ENCODE measurements at regions not wholly inside any gene's neighbourhood (a gene's known extent, or its start where the extent isn't known, plus 50 kb on each side); places are given as distances from the start of the nearest gene placed in this dataset.
"Not testable (repeated sequence)": the region's sequence is repeated elsewhere in the genome, so short reads cannot be mapped to it uniquely, and the experiment has no call there.

DNA sequence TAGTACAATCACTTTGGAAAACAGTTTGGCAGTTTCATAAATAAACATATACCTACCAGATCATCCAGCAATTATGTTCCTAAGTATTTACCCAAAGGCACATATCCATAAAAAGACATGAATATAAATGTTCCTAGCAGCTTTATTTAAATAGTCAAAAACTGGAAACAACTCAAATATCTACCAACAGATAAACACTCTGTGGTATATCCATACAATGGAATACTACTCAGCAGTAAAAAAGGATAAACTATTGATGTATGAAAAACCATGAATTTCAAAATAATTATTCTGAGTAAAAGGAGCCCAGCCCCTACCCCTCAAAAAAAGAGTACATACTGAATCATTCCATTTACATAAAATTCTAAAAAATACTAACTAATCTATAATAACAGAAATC lies 232.7 kb upstream of the SLC30A5 start:
- DNase-seq (ENCODE audit: low read depth in 2 of 2): no peak

DNA sequence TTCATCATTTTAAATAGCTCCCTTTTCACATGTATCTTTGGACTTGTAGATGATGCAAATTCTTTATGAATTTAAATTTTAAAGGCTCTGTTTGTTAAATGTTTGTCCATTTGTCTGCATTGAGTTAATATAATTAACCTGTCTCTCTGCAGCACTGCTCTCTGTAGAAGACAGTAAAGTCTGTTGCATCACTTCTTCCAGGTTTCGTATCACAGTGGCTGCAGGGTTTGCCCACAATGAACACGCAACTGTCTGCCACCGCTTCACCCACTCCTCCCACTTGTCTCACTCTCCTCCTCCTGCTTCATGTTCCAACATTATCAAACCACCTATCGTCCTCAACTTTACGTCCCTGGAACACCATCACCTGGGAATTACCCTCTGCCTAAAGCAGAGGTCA lies 231.3 kb upstream of the SLC30A5 start:
- DNase-seq (ENCODE audit: low read depth in 2 of 2): no peak

DNA sequence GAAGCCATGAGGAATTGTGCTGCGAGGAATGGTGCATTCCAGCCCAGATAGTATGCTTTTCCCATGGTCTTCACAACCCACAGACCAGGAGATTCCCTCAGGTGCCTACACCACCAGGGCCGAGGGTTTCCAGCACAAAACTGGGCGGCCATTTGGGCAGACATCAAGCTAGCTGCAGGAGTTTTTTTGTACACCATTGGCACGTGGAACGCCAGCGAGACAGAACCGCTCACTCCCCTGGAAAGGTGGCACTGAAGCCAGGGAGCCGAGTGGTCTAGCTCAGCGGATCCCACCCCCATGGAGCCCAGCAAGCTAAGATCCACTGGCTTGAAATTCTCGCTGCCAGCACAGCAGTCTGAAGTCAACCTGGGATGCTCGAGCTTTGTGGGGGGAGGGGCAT lies 228.6 kb upstream of the SLC30A5 start:
- not testable (repeated sequence) for DNase-seq (ENCODE audit: low read depth in 2 of 2)

DNA sequence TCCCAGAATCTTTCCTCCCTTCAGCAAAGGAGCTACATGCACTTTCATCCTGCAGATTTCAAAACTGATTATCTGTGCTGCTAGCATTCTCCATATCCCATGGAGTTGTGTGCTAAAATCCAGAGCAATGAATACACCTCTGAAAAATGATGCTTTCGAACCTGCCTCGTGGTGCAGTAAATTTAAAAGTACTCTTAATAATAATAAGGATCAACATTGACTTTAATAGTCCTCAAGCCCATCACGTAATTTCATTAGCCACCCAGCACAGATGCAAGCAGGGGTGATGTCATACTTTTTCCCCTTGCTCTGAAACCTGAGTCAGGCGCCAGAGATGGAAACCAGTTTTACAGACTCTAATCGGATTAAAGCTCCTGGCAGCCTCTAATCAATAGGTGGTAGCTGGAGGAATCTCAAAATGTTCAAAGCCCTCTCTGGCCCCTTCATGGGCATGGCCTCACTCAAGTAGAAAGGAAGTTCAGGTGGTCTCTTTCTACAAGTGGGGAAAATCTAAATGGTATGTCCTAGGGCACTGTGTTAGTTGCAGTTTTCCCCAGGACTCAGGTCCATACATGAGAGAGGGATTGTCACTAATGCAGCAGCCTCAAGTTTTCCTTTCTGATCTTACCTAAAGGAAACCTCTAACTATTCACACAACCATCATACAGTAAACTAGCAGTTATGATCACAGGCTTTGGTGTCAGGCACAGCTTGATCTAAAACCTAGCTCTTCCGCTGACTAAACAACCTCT lies 221.6 kb upstream of the SLC30A5 start:
- no peak for DNase-seq (ENCODE audit: low read depth in 2 of 2)

DNA sequence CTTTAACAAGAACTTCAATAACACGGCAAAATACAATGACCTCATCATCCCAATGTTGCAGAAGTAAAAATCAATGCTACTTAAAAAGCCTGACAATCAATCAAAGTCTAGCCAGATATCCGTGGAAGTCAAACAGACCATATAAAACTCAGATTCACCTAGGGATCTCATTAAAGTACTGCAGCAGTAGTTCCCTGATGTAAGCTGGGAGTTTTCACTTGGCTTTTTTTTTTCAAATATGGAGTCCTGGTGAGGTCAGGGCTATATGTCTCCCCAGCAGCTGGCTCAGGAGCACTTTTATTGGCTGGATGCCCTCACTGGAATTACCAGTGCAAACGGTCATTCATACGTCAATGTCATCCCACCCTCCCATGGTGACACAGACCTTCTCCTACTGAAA lies 220.6 kb upstream of the SLC30A5 start:
- no peak for DNase-seq (ENCODE audit: low read depth in 2 of 2)

DNA sequence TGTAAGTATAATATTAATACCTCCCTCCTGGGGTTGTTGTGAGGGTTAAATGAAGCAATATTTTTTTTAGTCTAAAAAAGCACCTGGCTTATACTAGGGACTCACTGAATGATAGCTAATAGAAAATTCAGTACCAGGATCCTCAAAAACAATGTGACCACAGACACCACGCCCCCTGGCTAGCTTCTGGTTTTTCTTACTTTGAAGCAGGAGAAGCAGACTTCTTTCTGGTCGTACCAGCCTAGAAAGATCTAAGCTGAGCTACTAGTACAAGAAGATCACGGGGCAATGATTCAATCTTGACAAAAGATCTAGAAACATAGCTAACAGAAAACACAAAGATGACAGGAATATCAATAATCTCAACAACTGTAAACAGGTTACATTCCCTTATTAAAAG lies 218.5 kb upstream of the SLC30A5 start:
- peak in 1 of 2 donors; percentile 3 for DNase-seq (ENCODE audit: low read depth in 2 of 2)

DNA sequence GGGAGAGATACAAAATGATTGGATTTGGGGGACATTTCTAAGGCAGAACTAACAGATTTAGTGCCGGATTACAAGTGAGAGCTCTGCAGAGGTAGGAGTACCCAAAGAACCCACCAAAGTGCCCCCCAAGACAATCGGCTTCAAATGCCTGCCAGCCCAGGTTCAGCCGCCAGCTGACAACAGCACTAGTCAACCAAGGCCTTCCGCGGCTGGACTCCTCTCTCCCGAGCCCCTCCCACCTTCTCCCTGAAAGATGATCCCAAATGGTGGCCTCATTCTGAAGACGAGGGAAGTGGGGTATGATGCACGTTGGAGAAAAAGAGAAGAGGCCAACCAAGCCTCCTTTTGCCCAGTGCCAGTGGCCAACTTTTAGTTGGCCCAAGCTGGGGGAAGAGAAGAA lies 210.4 kb upstream of the SLC30A5 start:
- DNase-seq (ENCODE audit: low read depth in 2 of 2): no peak

DNA sequence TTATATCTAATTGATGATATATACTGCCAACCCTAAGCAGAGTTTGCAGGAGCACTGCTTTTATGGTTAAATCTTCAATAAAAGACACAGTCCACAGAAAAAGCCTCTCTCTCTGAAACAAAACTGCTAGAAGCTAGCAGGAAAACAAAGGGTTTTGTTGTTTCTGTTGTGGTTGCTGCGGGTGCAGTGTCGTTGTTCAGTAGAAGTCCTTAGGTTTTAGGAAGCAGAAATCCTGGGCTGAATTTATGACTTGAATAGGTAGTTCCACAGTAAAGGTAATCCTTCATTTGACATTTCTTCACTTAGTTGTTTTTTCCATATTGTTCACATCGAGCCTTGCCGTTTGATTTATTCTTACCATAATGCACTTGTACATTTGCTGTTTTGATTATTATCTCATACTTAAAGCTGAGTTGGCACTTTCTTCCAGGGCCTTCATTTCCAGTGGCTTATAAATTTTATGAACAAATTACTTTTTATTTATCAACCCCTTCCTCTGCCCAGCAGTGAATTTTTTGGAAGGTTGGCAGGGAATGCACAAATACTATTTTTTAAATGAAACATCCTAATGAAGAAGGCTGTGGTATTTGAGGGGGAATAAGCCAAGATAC lies 209.6 kb upstream of the SLC30A5 start:
- DNase-seq (ENCODE audit: low read depth in 2 of 2): no peak

DNA sequence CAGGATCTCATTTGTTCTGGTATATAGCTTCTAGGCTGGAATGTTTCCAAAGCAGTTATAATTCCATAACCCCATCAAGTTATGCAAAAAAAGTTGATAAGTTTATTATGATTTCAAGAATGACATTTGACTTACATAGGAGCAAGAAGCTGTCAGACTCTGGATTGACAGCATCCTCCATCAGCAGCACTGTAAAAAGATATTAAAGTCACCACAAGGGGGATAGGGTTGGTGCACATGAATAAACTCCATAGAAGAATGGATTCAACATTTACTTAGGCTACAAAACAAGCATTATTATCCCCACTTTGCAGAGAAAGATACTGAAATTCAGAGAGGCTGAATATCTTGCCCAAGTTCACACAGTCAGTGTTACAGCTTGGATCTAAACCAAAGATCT lies 208.9 kb upstream of the SLC30A5 start:
- DNase-seq (ENCODE audit: low read depth in 2 of 2): no peak

DNA sequence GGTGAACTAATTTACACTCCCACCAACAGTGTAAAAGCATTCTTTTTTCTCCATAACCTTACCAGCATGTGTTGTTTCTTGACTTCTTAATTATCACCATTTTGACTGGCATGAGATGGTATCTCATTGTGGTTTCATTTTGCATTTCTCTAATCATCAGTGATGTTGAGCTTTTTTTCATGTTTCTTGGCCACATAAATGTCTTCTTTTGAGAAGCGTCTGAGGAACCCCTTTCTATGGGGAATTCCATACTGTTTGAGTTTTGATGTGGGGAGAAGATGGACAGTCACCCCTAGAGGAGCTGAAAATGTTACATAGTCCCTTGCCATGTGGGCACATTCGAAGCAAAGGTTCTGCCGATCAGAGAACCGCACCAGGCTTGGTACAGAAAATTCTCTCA lies 207.0 kb upstream of the SLC30A5 start:
- DNase-seq (ENCODE audit: low read depth in 2 of 2): no peak

DNA sequence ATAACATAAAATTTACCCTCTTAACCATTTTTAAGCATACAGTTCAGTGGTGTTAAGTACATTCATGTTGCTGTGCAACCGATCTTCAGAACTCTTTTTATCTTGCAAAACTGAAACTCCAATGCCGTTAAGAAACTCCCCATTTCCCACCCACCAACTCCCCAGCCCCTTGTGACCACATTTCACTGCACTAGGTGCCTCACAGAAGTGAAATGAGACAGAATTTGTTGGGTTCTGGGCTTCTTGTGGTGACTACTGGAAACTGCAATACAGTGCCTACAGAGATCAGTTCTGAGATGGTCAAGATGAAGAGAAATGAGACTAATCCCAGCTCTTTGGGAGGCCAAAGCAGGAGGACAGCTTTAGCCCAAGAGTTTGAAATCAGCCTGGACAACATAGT lies 202.1 kb upstream of the SLC30A5 start:
- DNase-seq (ENCODE audit: low read depth in 2 of 2): no peak

DNA sequence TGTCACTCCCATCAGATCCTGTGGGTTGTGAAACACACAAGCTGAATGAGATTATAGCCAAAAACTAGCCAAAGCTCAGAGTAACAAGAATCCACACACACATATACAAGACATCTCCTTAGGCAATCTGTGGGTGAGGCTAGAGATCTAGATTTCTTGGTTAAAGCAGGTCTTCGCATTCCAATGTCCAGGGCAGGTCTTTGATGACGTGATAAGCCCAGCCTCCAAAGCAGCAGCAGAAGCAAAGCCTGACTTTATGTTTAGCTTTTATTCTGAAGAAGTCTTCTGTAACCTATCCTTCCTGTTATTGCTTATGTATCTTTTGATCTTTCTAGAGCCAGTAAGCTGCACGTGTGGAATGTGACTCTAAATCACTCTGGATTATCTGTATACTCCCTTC lies 199.1 kb upstream of the SLC30A5 start:
- DNase-seq (ENCODE audit: low read depth in 2 of 2): no peak

DNA sequence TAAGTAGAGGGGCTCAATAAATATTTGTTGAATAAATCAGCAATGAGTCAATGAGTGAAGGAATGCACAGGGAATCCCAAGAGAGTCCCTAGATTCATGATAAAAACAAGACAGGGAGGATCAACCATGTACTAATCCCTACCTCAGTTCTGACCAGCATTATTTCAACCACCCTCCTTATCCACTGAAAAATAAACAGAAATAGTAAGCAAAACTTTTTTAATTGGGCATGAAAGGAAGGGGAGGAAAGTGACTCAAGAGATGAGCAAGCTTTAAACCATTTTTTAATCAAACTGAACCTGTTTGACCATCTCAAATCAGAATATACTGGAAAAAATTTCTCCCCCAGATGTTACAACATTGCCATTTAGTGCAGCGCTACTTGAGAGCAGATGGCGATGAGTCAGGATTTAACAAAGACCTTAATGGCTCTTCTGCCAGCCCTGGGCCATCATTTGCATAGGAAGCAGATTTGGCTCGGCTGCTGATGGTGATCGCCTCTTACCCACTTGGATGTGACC lies 194.8 kb upstream of the SLC30A5 start:
- DNase-seq (ENCODE audit: low read depth in 2 of 2): no peak

DNA sequence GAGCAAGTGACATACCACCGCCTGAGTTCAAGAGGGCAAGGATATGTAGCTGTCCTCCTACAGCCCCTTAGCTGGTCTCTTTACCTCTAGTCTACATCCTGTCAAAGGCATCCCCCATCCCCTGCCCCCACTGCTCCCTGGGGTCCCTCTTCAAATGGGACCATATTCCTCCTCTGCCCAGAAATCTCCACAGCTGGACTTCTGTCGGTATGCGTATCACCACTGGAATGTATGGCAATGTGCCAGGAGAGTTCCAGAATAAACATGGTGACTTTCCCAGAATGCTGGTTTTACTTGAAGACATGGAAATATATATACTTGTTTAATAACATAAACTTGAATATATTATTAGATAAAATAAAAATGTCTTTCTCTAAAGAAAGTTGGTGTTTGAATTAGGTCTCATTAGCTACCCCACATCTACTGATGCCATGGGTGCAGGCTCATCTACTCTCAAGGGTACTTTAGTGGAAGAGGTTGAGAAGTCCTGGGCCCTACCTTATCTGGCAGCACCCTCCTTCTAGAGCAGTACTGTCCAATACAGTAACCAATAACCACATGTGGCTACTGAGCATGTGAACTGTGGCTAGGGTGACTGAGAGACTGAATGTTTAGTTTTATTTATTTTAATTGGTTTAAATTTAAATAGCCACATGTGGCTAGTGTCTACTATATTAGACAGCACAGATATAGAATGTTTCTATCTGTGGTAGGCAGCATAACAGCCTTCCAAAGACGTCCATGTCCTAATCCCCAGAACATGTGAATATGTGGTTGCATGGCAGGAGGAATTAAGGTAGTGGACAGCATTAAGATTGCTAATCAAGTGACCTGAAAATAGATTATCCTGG lies 181.7 kb upstream of the SLC30A5 start:
- no peak for DNase-seq (ENCODE audit: low read depth in 2 of 2)

DNA sequence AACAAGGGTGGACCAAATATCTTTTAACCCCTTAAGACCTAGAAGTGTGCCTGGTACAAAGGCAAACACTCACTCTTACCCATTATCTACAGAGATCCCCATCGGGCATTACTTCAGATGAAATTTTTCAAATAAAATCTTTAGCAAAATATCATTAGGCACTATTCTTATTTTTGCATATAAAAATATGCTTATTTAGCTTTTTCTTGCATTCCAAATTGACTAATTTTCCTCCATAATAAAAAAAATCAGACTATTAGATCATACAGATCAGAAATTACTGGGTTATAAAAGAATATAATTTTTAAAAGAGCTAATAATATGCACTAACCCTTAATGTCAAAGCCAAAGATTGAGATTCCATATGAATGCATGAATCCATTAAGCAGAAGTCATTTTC lies 178.7 kb upstream of the SLC30A5 start:
- DNase-seq (ENCODE audit: low read depth in 2 of 2): no peak

DNA sequence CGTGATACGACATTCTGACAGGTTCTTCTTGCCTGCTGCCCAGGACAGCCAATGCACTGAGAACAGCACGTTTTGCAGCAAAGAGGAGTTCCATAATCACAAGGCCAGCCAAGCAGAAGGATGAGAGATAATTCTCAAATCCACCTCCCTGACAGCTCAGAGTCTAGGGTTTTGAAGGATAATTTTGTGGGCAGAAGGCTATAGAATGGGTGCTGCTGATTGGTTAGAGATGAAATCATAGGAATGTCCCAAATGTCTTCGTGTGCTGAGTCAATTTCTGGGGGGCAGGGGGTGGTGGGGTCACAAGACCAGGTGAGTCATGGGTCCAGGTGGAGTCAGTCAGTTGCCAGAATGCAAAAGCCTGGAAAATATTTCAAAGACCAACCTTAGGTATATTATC lies 175.5 kb upstream of the SLC30A5 start:
- DNase-seq (ENCODE audit: low read depth in 2 of 2): no peak

DNA sequence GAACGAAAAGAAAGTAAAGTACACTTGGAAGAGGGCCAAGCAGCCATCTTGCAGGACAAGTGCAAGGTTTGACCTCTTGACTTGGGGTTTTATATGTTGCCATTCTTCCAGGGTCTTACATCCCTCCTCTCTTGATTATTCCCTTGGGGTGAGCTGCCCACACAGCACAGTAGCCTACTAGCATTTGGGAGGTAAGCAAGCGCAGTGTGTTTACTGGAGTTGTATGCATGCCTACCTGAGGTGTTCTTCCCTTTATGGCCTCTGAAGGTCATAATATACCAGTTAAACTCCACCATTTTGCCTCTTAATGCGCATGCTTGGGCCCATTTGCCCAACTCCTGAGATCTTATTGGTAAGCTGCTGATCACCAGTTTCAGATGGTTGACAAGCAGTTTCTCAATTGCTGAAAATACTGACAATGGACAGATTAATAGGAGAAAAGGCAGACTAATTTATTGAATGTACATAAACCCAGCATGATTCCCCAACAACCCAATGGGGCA lies 173.8 kb upstream of the SLC30A5 start:
- DNase-seq (ENCODE audit: low read depth in 2 of 2): no peak

DNA sequence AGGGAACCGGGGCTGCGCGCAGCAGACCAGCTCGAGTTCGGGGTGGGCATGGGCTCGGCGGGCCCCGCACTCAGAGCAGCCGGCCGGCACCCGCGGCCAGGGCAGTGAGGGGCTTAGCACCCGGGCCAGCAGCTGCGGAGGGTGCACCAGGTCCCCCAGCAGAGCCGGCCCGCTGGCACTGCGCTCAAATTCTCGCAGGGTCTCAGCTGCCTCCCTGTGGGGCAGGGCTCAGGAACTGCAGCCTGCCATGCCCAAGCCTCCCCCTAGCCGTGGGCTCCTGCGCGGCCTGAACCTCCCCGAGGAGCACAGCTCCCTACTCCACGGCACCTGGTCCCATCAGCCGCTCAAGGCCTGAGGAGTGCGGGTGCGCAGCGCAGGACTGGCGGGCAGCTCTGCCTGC lies 172.9 kb upstream of the SLC30A5 start:
- DNase-seq (ENCODE audit: low read depth in 2 of 2): no peak

DNA sequence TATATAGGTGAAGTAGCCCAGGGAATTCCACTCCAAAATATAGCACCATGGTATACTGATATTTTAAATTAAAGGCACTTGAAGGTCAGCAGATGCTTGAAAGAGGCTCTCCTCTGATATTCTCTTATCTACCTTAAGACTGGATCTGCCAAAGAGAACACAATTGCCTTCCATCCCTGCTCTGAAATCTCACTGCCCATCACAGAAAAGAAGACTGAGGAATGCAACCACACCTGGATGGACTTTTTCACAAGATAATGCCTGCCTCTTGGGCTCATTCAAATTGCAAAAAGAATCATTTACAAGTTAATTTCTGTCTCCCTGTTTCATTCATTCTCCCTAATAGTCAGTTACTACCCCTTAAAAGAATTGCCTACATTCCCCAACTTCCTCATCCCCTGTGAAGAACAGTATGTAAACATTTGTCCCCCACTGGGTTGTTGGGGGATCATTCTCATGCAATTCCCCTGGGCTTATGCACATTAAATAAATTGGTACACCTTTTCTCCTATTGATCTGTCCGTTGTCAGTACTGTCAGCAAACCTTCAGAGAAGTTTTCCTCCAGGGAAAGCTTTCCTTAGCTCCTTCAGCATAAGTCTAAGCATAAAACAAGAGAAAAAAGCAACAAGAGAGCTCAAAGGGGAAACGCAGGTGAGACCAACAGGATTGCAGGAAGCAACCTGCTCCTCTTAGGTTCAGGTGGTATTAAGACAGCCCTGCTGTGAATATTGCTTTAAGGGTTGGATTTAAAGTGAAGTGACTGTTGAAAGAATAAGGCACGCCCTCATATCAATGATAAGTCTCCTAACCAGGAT lies 171.4 kb upstream of the SLC30A5 start:
- DNase-seq (ENCODE audit: low read depth in 2 of 2): no peak

DNA sequence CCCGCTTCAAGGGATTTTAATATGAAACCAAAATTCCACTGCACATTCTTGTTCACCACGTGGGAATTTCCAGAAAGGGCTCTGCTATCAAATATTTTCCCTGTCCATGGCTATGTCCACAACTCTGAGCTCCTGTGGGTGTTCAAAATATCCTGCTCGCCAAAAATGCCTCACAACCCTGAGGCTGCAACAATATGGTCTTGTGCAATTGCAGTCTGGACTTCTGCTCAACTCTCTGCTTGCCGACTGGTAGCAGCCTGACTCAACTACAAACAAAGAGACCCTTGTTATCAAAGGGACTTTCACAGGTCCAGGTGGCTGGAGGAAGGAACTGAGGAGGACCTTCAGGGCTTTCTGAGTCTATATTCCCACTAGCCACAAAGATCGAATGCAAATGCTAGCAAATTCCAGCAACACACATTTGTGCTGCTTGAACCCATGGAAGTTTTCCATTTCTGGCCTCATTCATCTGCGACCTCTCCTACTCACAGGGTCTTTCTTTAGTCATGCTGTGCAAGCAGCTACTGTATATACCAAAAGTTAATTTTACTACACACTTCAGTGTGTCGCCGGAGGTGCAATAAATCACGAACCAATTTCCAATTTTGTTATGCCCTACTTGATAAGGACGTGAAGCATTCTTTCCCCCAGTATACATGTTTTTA lies 169.2 kb upstream of the SLC30A5 start:
- DNase-seq (ENCODE audit: low read depth in 2 of 2): no peak

Measured in stimulated activated CD8-positive, alpha-beta memory T cell treated with anti-CD3 and anti-CD28 coated beads, Interleukin-2, amount 100 ng/mL, for 1 hour (primary cell).